ENCODE measurements at regions not wholly inside any gene's neighbourhood (a gene's known extent, or its start where the extent isn't known, plus 50 kb on each side); places are given as distances from the start of the nearest gene placed in this dataset.

GRCh38 chr2:76083248-76083647 lies 372.5 kb upstream of the GCFC2 start:
- Mint-ChIP-seq H3K36me3 (no peaks in the 10 kb centered on the region), H3K4me3 (no peak overlapping the region), H3K27me3 (ENCODE audit: low read depth in 3 of 3) (no peaks in the 10 kb centered on the region), H3K4me1 (no peaks in the 10 kb centered on the region), H3K9me3 (peaks cover 2 to 47% (median 8%) of the 10 kb centered on the region in 6 donors), H3K27ac (no peak overlapping the region)
- no peak for DNase-seq

- Mint-ChIP-seq H3K4me1 (no peaks in the 10 kb centered on the region), H3K4me3 (no peak overlapping the region), H3K9me3 (peaks cover 2 to 47% (median 9%) of the 10 kb centered on the region in 6 donors), H3K27me3 (ENCODE audit: low read depth in 3 of 3) (no peaks in the 10 kb centered on the region), H3K27ac (no peak overlapping the region), H3K36me3 (no peaks in the 10 kb centered on the region)
- DNase-seq = no peak
Observed at GRCh38 chr2:76082509-76082908, 371.8 kb upstream of the GCFC2 start.

DNA sequence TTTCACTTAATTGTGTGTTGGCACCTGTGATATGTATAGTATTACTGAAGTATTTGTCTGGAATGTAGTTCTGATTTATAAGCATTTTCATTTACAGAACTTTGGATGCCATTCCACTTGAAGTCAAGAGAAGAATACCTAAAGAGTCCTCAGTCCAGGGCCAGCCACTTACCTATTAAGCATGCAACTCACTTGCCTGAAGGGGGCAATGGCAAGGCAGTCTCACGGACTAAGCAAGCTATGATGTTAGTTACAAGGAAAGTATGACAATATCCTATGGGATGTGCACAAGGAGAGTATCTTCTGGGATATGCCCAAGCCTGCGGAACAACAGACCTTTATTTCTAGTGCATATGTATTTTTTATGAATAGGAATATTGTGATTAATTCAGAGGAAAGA lies 369.4 kb upstream of the GCFC2 start:
- Mint-ChIP-seq H3K36me3 (peaks cover 0 to 2% (median 0%) of the 10 kb centered on the region in 3 donors), H3K9me3 (peaks cover 3 to 51% (median 12%) of the 10 kb centered on the region in 6 donors), H3K4me1 (no peaks in the 10 kb centered on the region), H3K27me3 (ENCODE audit: low read depth in 3 of 3) (no peaks in the 10 kb centered on the region), H3K27ac (no peak overlapping the region), H3K4me3 (no peak overlapping the region)
- no peak for DNase-seq

DNA sequence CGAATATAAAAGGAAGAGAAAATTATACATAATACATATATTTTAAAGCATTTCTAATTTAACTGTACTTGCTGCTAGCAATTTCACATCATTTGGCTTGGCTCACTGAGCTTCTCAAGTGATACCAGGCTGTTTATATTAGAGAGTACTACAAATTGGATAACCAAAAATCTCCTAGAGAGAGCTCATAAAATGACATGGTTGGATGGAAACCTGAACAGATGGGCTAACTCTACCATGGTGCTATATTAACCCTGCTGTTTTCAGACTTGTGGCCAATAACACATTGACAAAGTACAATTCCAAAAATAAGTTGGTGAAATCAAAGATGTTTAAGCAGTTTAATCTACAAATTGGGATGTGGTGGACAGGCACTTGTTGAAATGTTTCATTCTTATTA lies 364.4 kb upstream of the GCFC2 start:
- Mint-ChIP-seq H3K4me1 (no peaks in the 10 kb centered on the region), H3K27ac (no peak overlapping the region), H3K27me3 (ENCODE audit: low read depth in 3 of 3) (peaks cover 0 to 2% (median 0%) of the 10 kb centered on the region in 3 donors), H3K9me3 (peaks cover 0 to 40% (median 13%) of the 10 kb centered on the region in 6 donors), H3K36me3 (peaks cover 0 to 2% (median 0%) of the 10 kb centered on the region in 3 donors), H3K4me3 (no peak overlapping the region)
- no peak for DNase-seq

GRCh38 chr2:76073992-76074604 lies 363.4 kb upstream of the GCFC2 start:
- no peak for DNase-seq
- H3K4me1 Mint-ChIP-seq = no peaks in the 10 kb centered on the region
- no peak overlapping the region for H3K4me3 Mint-ChIP-seq
- no peak overlapping the region for H3K27ac Mint-ChIP-seq
- H3K9me3 Mint-ChIP-seq = peaks cover 3 to 47% (median 9%) of the 10 kb centered on the region in 6 donors
- peaks cover 0 to 2% (median 0%) of the 10 kb centered on the region in 3 donors for H3K27me3 Mint-ChIP-seq (ENCODE audit: low read depth in 3 of 3)
- H3K36me3 Mint-ChIP-seq = peaks cover 0 to 2% (median 0%) of the 10 kb centered on the region in 3 donors

GRCh38 chr2:76050196-76050595 lies 339.5 kb upstream of the GCFC2 start:
- peaks cover 4 to 62% (median 23%) of the 10 kb centered on the region in 6 donors for H3K9me3 Mint-ChIP-seq
- no peak overlapping the region for H3K27ac Mint-ChIP-seq

DNA sequence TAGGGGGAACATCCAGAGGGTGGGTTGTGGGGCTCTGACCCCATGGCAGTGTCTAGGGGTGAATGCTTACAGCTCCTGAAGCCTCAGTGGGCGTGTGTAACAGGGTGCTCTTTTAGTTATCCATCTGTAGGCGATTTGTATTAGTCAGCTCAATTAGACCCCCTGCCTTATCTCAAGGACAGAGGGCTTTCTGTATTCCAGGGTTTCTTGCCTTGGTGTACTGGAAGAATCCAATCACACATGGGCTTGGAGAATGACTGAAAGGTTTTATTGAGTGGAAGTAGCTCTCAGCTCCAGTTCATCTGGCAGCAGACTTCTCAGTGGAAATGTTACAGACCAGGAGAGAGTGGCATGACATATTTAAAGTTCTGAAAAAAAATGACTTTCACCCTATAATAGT lies 334.0 kb upstream of the GCFC2 start:
- Mint-ChIP-seq H3K27me3 (ENCODE audit: low read depth in 3 of 3) (peaks cover 0 to 2% (median 0%) of the 10 kb centered on the region in 3 donors), H3K27ac (no peak overlapping the region), H3K4me3 (no peak overlapping the region), H3K4me1 (no peaks in the 10 kb centered on the region), H3K36me3 (no peaks in the 10 kb centered on the region), H3K9me3 (peaks cover 5 to 62% (median 28%) of the 10 kb centered on the region in 6 donors)
- no peak for DNase-seq

More at GRCh38 chr2:76050196-76050595, 339.5 kb upstream of the GCFC2 start:
- no peaks in the 10 kb centered on the region for H3K4me1 Mint-ChIP-seq
- H3K4me3 Mint-ChIP-seq = no peak overlapping the region
- peaks cover 0 to 3% (median 0%) of the 10 kb centered on the region in 3 donors for H3K36me3 Mint-ChIP-seq
- no peak for DNase-seq
- H3K27me3 Mint-ChIP-seq (ENCODE audit: low read depth in 3 of 3) = peaks cover 0 to 2% (median 0%) of the 10 kb centered on the region in 3 donors

- no peak overlapping the region for H3K27ac Mint-ChIP-seq
- H3K36me3 Mint-ChIP-seq = no peaks in the 10 kb centered on the region
- H3K4me3 Mint-ChIP-seq = no peak overlapping the region
- no peak for DNase-seq
- peaks cover 5 to 47% (median 18%) of the 10 kb centered on the region in 6 donors for H3K9me3 Mint-ChIP-seq
- no peaks in the 10 kb centered on the region for H3K4me1 Mint-ChIP-seq
- H3K27me3 Mint-ChIP-seq (ENCODE audit: low read depth in 3 of 3) = no peaks in the 10 kb centered on the region
Observed at GRCh38 chr2:76039505-76039904, 328.8 kb upstream of the GCFC2 start.

- no peaks in the 10 kb centered on the region for H3K36me3 Mint-ChIP-seq
- peaks cover 13 to 58% (median 39%) of the 10 kb centered on the region in 6 donors for H3K9me3 Mint-ChIP-seq
- no peaks in the 10 kb centered on the region for H3K4me1 Mint-ChIP-seq
- no peak overlapping the region for H3K4me3 Mint-ChIP-seq
- DNase-seq = no peak
- H3K27ac Mint-ChIP-seq = no peak overlapping the region
- H3K27me3 Mint-ChIP-seq (ENCODE audit: low read depth in 3 of 3) = no peaks in the 10 kb centered on the region
Observed at GRCh38 chr2:76027761-76028160, 317.0 kb upstream of the GCFC2 start.

GRCh38 chr2:76019128-76019527 lies 308.4 kb upstream of the GCFC2 start:
- H3K9me3 Mint-ChIP-seq = peaks cover 5 to 33% (median 19%) of the 10 kb centered on the region in 6 donors
- H3K27ac Mint-ChIP-seq = no peak overlapping the region
- no peak for DNase-seq
- no peak overlapping the region for H3K4me3 Mint-ChIP-seq
- peaks cover 0 to 2% (median 0%) of the 10 kb centered on the region in 3 donors for H3K27me3 Mint-ChIP-seq (ENCODE audit: low read depth in 3 of 3)
- no peaks in the 10 kb centered on the region for H3K4me1 Mint-ChIP-seq
- peaks cover 0 to 4% (median 0%) of the 10 kb centered on the region in 3 donors for H3K36me3 Mint-ChIP-seq

DNA sequence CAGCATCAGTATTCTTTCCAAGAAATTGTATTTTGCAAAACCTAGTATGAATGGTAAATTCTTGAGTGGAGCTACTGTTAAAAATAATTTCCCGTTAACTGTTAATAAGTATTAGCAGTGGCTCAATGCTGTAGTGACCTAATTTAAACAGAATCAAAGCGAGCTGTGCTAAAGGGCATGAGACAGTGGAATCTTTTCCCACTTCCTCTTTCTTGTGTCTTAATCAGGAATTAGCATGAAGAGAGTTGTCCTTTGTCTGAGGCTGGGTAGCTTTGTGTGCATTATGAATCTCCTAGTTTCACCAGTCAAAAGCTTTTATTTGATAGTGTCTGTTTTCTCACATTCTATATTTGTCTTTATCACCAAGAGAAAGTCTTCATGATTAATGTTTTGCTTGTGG lies 298.8 kb upstream of the GCFC2 start:
- Mint-ChIP-seq H3K4me3 (no peak overlapping the region), H3K27me3 (ENCODE audit: low read depth in 3 of 3) (no peaks in the 10 kb centered on the region), H3K27ac (no peak overlapping the region), H3K4me1 (no peaks in the 10 kb centered on the region), H3K9me3 (peaks cover 2 to 40% (median 9%) of the 10 kb centered on the region in 6 donors), H3K36me3 (peaks cover 0 to under 1% (median 0%) of the 10 kb centered on the region in 3 donors)
- DNase-seq = no peak

GRCh38 chr2:76008001-76008702 lies 297.4 kb upstream of the GCFC2 start:
- H3K9me3 Mint-ChIP-seq = peaks cover 2 to 39% (median 9%) of the 10 kb centered on the region in 6 donors
- no peak overlapping the region for H3K27ac Mint-ChIP-seq
- no peaks in the 10 kb centered on the region for H3K4me1 Mint-ChIP-seq
- H3K36me3 Mint-ChIP-seq = no peaks in the 10 kb centered on the region
- no peak overlapping the region for H3K4me3 Mint-ChIP-seq
- H3K27me3 Mint-ChIP-seq (ENCODE audit: low read depth in 3 of 3) = no peaks in the 10 kb centered on the region
- no peak for DNase-seq

GRCh38 chr2:76000425-76000824 lies 289.7 kb upstream of the GCFC2 start:
- Mint-ChIP-seq H3K4me1 (no peaks in the 10 kb centered on the region), H3K4me3 (no peak overlapping the region), H3K9me3 (peaks cover 11 to 48% (median 24%) of the 10 kb centered on the region in 6 donors), H3K27me3 (ENCODE audit: low read depth in 3 of 3) (peaks cover 0 to 3% (median 0%) of the 10 kb centered on the region in 3 donors), H3K27ac (no peak overlapping the region), H3K36me3 (peaks cover 0 to 5% (median 0%) of the 10 kb centered on the region in 3 donors)
- no peak for DNase-seq

- Mint-ChIP-seq H3K27ac (no peak overlapping the region), H3K4me3 (no peak overlapping the region), H3K27me3 (ENCODE audit: low read depth in 3 of 3) (peaks cover 0 to 3% (median 0%) of the 10 kb centered on the region in 3 donors), H3K9me3 (peaks cover 14 to 56% (median 28%) of the 10 kb centered on the region in 6 donors), H3K4me1 (no peaks in the 10 kb centered on the region), H3K36me3 (peaks cover 0 to 7% (median 0%) of the 10 kb centered on the region in 3 donors)
- DNase-seq = no peak
Observed at GRCh38 chr2:75998451-75998850, 287.7 kb upstream of the GCFC2 start.

Measured in immature natural killer cell (primary cell).